Posterior cingulate gyrus (tissue), 11 donors: ENCODE measurements at regions not wholly inside any gene's neighbourhood (a gene's known extent, or its start where the extent isn't known, plus 50 kb on each side); places are given as distances from the start of the nearest gene placed in this dataset.
"Not testable (repeated sequence)": the region's sequence is repeated elsewhere in the genome, so short reads cannot be mapped to it uniquely, and the experiment has no call there.

ENCODE experiments used
- DNase-seq, 10 donors: peaks; one replicate each; pipeline versions ENCODE4 v3.0.0 to v3.0.0-alpha.2; 2020 to 2021; ENCODE audit warnings: mixed read lengths in 3 of 10
- intact Hi-C: fragments of 100-400 bp; cut with DNase I; formaldehyde crosslinking; loops from one replicate; pipeline ENCODE4 v1.15.1; 2023

GRCh38 chr13:90545070-90545840, 802.2 kb upstream of the MIR17HG start:
- DNase-seq, result no peak
- intact Hi-C loops, result no loop called here

- intact Hi-C loops, result no loop called here
- DNase-seq, result no peak
Measured at GRCh38 chr13:90547272-90547790, 800.2 kb upstream of the MIR17HG start.

DNA sequence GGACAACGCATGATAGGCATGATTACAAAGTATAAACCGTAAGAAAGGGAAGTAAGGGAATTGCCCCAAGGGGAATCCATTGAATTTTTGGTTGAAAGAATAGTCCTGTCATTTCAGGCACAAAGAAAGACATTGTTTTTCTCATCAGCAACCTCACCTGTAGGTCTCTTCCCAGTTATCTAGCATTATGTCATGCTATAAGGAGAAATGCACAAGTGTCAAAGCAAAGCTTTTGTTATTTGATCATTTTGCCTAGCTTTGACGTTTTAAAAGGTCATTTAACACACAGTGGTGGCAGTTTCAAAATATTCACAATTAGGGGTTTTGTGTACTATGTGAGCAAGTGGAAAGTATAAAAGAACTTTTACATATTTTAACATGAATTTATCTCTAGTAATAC, 796.2 kb upstream of the MIR17HG start:
- intact Hi-C loops, result no loop called here
- no peak for DNase-seq

- DNase-seq, result no peak
- intact Hi-C loops, result no loop called here
Measured at GRCh38 chr13:90552702-90553101, 794.8 kb upstream of the MIR17HG start.

- no peak for DNase-seq
- intact Hi-C loops, result no loop called here
Measured at GRCh38 chr13:90553159-90553558, 794.3 kb upstream of the MIR17HG start.

DNA sequence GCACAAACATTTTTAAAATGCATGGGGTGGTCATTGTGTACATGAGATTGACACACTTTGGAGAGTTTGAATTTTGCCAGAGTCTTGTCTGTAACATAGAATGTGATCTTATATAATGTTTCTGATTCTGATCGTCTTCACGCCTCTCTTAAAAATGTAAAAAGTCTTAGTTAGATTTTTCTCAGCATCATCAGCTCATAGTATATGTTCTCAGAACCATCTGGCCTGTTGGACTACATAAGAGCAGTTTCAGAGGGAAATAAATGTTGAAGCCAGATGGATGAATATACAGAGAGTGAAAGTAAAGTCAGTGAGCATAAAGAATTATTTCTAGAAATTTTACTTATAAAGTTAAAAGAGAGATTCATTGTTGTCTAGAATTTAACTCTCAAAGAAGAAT, 789.9 kb upstream of the MIR17HG start:
- intact Hi-C loops, result no loop called here
- no peak for DNase-seq

- DNase-seq, result no peak
- intact Hi-C loops, result no loop called here
Measured at GRCh38 chr13:90562443-90562842, 785.0 kb upstream of the MIR17HG start.

DNA sequence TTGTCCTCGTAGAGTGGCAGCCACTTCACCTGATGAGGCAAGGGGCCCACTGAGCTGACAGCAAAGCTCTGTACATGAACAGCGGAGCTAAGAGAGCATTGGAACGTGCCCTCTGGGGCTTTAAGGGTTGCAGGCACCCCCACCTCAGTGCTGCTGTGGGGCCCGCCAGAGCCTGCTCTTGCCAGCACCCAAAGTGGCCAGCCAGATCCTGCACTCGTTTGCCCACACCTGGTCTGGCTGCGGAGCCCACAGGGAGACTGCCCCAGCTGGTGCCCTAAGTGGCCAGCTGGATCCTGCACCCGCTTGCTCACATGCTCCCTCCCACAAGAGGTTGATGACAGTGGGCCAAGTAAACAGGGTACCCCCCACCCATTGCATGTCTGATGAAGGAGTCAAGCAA, 783.4 kb upstream of the MIR17HG start:
- intact Hi-C loops, result no loop called here
- DNase-seq, result peak in 2 of 10 donors; percentile 59 to 70

DNA sequence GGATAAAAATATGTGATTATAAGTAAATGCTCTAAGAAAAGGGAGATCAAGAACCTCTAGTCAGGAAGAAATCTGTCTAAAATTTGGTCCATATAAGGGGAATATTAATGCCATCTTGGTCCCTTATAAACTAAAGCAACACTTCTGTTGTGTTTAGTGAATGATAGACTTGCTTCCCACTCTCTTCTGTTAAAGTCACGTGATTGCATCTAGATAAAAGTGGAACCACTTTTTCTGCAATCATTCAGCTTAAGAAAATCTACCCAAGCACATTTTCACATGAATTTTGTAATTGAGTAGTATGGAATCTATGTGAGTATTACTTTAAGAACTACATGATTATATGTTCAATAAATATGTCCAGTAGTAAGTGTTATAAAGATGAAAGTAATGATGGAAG, 782.9 kb upstream of the MIR17HG start:
- intact Hi-C loops, result no loop called here

GRCh38 chr13:90565985-90566713, 781.3 kb upstream of the MIR17HG start:
- no peak for DNase-seq
- intact Hi-C loops, result no loop called here

More for the DNA sequence above, 782.9 kb upstream of the MIR17HG start:
- no peak for DNase-seq

GRCh38 chr13:90568165-90568564, 779.3 kb upstream of the MIR17HG start:
- intact Hi-C loops, result no loop called here
- no peak for DNase-seq

DNA sequence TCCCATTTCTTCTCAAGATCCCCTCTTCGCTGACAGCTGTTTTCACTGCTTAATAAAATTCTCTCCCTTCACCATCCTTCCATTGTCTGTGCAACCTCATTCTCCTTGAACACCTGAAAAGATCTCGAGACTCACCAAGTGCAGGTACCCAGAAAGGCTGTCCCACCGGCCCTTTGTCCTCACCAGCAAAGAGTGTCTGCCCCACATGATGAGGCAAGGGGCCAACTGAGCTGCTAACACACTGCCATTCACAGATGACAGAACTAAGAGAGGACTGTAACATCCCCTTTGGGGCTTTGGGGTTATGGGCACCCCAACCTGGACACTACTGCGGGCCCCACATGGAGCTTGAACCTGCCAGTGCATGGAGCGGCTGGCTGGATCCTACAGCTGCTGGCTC, 771.4 kb upstream of the MIR17HG start:
- peak in 2 of 10 donors; percentile 38 to 67 for DNase-seq
- intact Hi-C loops, result no loop called here

GRCh38 chr13:90577726-90578125, 769.8 kb upstream of the MIR17HG start:
- intact Hi-C loops, result no loop called here

GRCh38 chr13:90585392-90585791, 762.1 kb upstream of the MIR17HG start:
- intact Hi-C loops, result no loop called here
- no peak for DNase-seq

More at GRCh38 chr13:90577726-90578125, 769.8 kb upstream of the MIR17HG start:
- DNase-seq, result no peak

GRCh38 chr13:90591260-90591926, 756.1 kb upstream of the MIR17HG start:
- DNase-seq, result no peak
- intact Hi-C loops, result no loop called here

DNA sequence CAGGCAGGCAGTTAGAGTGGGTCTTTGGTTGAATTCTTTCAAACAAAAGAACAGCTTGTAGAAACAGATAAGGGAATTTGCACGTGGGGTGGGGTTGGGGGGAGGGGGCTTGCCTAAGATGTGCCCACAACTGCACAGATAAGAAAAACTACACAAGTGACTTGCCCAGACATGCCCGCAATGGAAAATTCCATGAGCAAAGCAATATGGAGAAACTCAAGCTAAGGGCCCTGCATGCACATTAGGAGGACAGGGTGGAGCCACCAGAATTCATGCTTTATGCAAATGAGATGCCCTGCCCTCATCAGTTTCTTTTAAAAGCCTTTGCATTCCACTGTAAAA, 755.6 kb upstream of the MIR17HG start:
- DNase-seq, result no peak
- intact Hi-C loops, result no loop called here

GRCh38 chr13:90592943-90593342, 754.5 kb upstream of the MIR17HG start:
- DNase-seq, result no peak
- intact Hi-C loops, result no loop called here

GRCh38 chr13:90594681-90595080, 752.8 kb upstream of the MIR17HG start:
- intact Hi-C loops, result no loop called here
- DNase-seq, result no peak

GRCh38 chr13:90605664-90606063, 741.8 kb upstream of the MIR17HG start:
- DNase-seq, result no peak
- intact Hi-C loops, result no loop called here

- intact Hi-C loops, DNase-seq: not testable (repeated sequence)
Measured at GRCh38 chr13:90606921-90607320, 740.6 kb upstream of the MIR17HG start.

DNA sequence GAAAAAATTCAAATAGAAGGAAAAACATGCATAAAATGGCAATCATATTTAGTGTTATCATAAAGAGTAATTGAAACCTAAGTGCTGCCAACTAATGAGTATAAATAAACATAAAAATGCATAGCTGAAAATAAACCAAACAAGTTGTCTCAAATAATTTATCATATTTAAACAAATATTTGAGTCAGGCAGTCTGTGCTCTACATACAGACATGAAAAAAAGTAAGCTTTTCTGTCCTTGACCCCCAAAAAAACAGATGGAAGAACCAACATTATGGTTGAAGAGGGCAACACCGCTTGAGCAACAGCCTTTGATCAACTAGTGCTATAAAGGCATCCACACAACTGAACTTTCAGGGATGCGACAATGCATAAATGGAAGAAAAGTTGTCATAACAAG, 735.1 kb upstream of the MIR17HG start:
- intact Hi-C loops, result no loop called here
- DNase-seq, result no peak
